Loucy (cell line): ENCODE measurements at regions not wholly inside any gene's neighbourhood (a gene's known extent, or its start where the extent isn't known, plus 50 kb on each side); places are given as distances from the start of the nearest gene placed in this dataset.

ENCODE experiments used
- CTCF ChIP-seq: fragments of 200-600 bp; sonication (generic); conservative IDR thresholded peaks from 2 replicates; pipeline ENCODE4 v1.5.1; 2014; ENCODE audit warnings: mild to moderate bottlenecking, antibody characterized with exemption, low read length
- EZH2phosphoT487 ChIP-seq: fragments of 200-600 bp; IDR thresholded peaks from 2 replicates; pipeline ENCODE4 v1.6.1; 2018; ENCODE audit warnings: antibody characterized with exemption, mild to moderate bottlenecking, moderate library complexity, borderline replicate concordance

- TF ChIP-seq CTCF (no peak), EZH2phosphoT487 (no peak)
Measured at GRCh38 chr13:68428292-68428691, 1198.2 kb upstream of the PCDH9 start.
